ENCODE measurements at regions not wholly inside any gene's neighbourhood (a gene's known extent, or its start where the extent isn't known, plus 50 kb on each side); places are given as distances from the start of the nearest gene placed in this dataset.

DNA sequence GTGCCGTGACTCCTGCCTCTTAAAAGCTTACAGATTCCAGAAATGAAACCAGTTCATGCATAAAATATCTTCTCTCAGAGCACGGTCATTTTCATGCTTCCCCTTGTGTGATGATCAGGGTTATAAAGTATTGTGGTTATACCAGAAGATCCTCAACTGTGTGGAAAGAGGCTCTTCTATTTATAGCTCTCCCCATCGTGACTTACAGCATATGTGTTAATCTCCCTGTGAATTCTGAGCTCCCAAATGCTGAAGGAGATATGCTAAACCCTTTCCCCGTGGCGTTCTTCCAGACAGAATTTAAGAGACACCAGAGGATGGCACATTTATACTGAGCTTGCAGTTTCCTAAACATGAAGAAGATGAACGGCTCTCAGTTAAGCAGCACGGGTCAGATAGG lies 158.8 kb downstream of the CDH26 start:
- Mint-ChIP-seq H3K27ac (ENCODE audit: unreplicated experiment) (no peak overlapping the region), H3K36me3 (ENCODE audit: low read depth) (no peaks in the 10 kb centered on the region), H3K9me3 (ENCODE audit: low read depth) (no peaks in the 10 kb centered on the region), H3K4me3 (ENCODE audit: unreplicated experiment) (no peak overlapping the region), H3K27me3 (ENCODE audit: low read depth) (peaks cover 22% of the 10 kb centered on the region), H3K4me1 (ENCODE audit: low read depth) (no peaks in the 10 kb centered on the region)
- DNase-seq (ENCODE audit: low spot score), result no peak
- TF ChIP-seq, protein P1, sequence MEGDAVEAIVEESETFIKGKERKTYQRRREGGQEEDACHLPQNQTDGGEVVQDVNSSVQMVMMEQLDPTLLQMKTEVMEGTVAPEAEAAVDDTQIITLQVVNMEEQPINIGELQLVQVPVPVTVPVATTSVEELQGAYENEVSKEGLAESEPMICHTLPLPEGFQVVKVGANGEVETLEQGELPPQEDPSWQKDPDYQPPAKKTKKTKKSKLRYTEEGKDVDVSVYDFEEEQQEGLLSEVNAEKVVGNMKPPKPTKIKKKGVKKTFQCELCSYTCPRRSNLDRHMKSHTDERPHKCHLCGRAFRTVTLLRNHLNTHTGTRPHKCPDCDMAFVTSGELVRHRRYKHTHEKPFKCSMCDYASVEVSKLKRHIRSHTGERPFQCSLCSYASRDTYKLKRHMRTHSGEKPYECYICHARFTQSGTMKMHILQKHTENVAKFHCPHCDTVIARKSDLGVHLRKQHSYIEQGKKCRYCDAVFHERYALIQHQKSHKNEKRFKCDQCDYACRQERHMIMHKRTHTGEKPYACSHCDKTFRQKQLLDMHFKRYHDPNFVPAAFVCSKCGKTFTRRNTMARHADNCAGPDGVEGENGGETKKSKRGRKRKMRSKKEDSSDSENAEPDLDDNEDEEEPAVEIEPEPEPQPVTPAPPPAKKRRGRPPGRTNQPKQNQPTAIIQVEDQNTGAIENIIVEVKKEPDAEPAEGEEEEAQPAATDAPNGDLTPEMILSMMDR (IDR thresholded peaks at IDR 0.05), result no peak

GRCh38 chr20:60121903-60122302 lies 163.7 kb downstream of the CDH26 start:
- no peak for DNase-seq (ENCODE audit: low spot score)
- H3K9me3 Mint-ChIP-seq (ENCODE audit: low read depth), result no peaks in the 10 kb centered on the region
- no peaks in the 10 kb centered on the region for H3K4me1 Mint-ChIP-seq (ENCODE audit: low read depth)
- no peak overlapping the region for H3K4me3 Mint-ChIP-seq (ENCODE audit: unreplicated experiment)
- peaks cover 33% of the 10 kb centered on the region for H3K27me3 Mint-ChIP-seq (ENCODE audit: low read depth)
- TF ChIP-seq, protein P1 (IDR thresholded peaks at IDR 0.05), result no peak
- no peak overlapping the region for H3K27ac Mint-ChIP-seq (ENCODE audit: unreplicated experiment)
- no peaks in the 10 kb centered on the region for H3K36me3 Mint-ChIP-seq (ENCODE audit: low read depth)

DNA sequence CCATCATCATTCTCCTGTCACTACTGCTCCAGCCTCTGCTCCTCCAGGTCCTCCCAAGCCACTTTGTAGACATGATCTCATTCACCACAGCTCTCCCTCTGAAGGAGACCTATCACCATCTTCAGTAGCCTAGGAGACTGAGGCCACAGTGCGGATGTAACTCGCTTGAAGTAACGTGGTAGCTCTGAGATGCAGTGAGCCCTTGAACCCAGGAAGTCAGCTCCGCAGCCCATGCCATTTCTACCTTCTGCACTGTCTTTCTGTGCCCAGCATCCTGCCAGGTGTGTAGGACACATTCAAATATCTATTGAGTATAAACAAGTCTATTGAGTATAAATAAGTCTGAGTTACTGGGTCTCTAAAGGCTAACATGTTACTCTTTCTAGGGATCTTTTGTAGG lies 164.4 kb downstream of the CDH26 start:
- Mint-ChIP-seq H3K36me3 (ENCODE audit: low read depth) (no peaks in the 10 kb centered on the region), H3K27ac (ENCODE audit: unreplicated experiment) (no peak overlapping the region), H3K4me1 (ENCODE audit: low read depth) (no peaks in the 10 kb centered on the region), H3K9me3 (ENCODE audit: low read depth) (no peaks in the 10 kb centered on the region), H3K27me3 (ENCODE audit: low read depth) (peaks cover 30% of the 10 kb centered on the region), H3K4me3 (ENCODE audit: unreplicated experiment) (no peak overlapping the region)
- TF ChIP-seq, protein P1 (IDR thresholded peaks at IDR 0.05), result no peak
- no peak for DNase-seq (ENCODE audit: low spot score)

GRCh38 chr20:60123096-60123495 lies 164.9 kb downstream of the CDH26 start:
- H3K4me1 Mint-ChIP-seq (ENCODE audit: low read depth), result no peaks in the 10 kb centered on the region
- H3K4me3 Mint-ChIP-seq (ENCODE audit: unreplicated experiment), result no peak overlapping the region
- no peaks in the 10 kb centered on the region for H3K9me3 Mint-ChIP-seq (ENCODE audit: low read depth)
- TF ChIP-seq, protein P1 (IDR thresholded peaks at IDR 0.05), result no peak
- H3K36me3 Mint-ChIP-seq (ENCODE audit: low read depth), result no peaks in the 10 kb centered on the region
- H3K27me3 Mint-ChIP-seq (ENCODE audit: low read depth), result peaks cover 26% of the 10 kb centered on the region
- no peak for DNase-seq (ENCODE audit: low spot score)
- no peak overlapping the region for H3K27ac Mint-ChIP-seq (ENCODE audit: unreplicated experiment)

DNA sequence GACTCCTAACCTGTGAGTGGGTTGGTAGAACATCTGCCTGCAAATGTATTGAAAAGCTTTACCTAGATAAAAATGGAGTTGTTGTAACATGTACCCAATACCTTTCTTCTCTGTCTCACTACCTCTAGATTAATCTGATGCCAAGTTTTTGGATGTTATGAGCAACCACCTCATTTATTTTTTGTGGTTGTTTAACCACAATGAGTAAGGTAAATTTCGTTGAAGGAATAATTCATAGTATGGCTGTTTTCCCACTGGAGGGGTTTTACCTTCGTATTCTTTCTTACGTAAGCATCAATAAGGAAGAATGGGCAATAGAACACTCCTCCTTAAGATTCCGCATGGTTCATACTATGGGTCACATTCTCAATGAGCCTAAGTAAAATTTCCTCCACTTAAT lies 165.4 kb downstream of the CDH26 start:
- H3K27me3 Mint-ChIP-seq (ENCODE audit: low read depth), result peaks cover 24% of the 10 kb centered on the region
- DNase-seq (ENCODE audit: low spot score), result no peak
- no peaks in the 10 kb centered on the region for H3K9me3 Mint-ChIP-seq (ENCODE audit: low read depth)
- TF ChIP-seq, protein P1 (IDR thresholded peaks at IDR 0.05), result no peak
- no peak overlapping the region for H3K27ac Mint-ChIP-seq (ENCODE audit: unreplicated experiment)
- no peaks in the 10 kb centered on the region for H3K36me3 Mint-ChIP-seq (ENCODE audit: low read depth)
- no peak overlapping the region for H3K4me3 Mint-ChIP-seq (ENCODE audit: unreplicated experiment)
- no peaks in the 10 kb centered on the region for H3K4me1 Mint-ChIP-seq (ENCODE audit: low read depth)
